Naive thymus-derived CD4-positive, alpha-beta T cell (primary cell): ENCODE measurements at regions not wholly inside any gene's neighbourhood (a gene's known extent, or its start where the extent isn't known, plus 50 kb on each side); places are given as distances from the start of the nearest gene placed in this dataset.

ENCODE experiments used
- ATAC-seq: fragments of 150-1000 bp; cut with Tn5 transposase; 2 replicates; pipeline ENCODE4 v1.10.0; 2021; ENCODE audit warnings: mild to moderate bottlenecking, moderate library complexity
- CTCF ChIA-PET: fragments of 350-600 bp; sonication (Branson Sonifier 250); formaldehyde crosslinking; loops from one replicate; lab custom pipeline; 2021; ENCODE audit warnings: antibody characterized with exemption; lab: Charles Lee
- POLR2A ChIA-PET: fragments of 350-600 bp; sonication (Branson Sonifier 250); formaldehyde crosslinking; loops from one replicate; lab custom pipeline; 2021; ENCODE audit warnings: antibody characterized with exemption, inconsistent platforms; lab: Charles Lee
- DNase-seq, 9 donors: peaks; one replicate each; pipeline versions ENCODE4 v3.0.0 to v3.0.0-alpha.2; 2020 to 2022; ENCODE audit warnings: mixed read lengths in 1 of 9
- H3K27ac ChIP-seq: one replicate; pipeline ENCODE4 v1.7.0; 2013; ENCODE audit warnings: mild to moderate bottlenecking, low read depth, low read length, moderate library complexity
- H3K27me3 ChIP-seq, 2 donors: one replicate each; pipeline ENCODE4 v1.7.0; 2013; ENCODE audit warnings: low read length in 2 of 2, mild to moderate bottlenecking in 2 of 2, moderate library complexity in 2 of 2; ENCODE audit not compliant: control insufficient read depth in 2 of 2, insufficient read depth in 2 of 2
- H3K36me3 ChIP-seq, 3 experiments: 1 replicate in 2 of 3; 2 replicates in 1 of 3; pipeline ENCODE4 v1.7.0; 2013; ENCODE audit warnings: low read length in 3 of 3, mild to moderate bottlenecking in 3 of 3, moderate library complexity in 1 of 3; ENCODE audit not compliant: insufficient read depth in 3 of 3, control insufficient read depth in 2 of 3
- H3K4me1 ChIP-seq, 2 donors: one replicate each; pipeline ENCODE4 v1.7.0; 2013; ENCODE audit warnings: low read length in 2 of 2, mild to moderate bottlenecking in 2 of 2, moderate library complexity in 1 of 2; ENCODE audit not compliant: control insufficient read depth in 2 of 2, insufficient read depth in 2 of 2
- H3K4me3 ChIP-seq: 2 replicates; pipeline ENCODE4 v1.7.0; 2013; ENCODE audit warnings: mild to moderate bottlenecking, low read length
- H3K9me3 ChIP-seq, 3 experiments: 1 replicate in 2 of 3; 2 replicates in 1 of 3; pipeline ENCODE4 v1.7.0; 2013; ENCODE audit warnings: low read length in 3 of 3; ENCODE audit not compliant: control insufficient read depth in 2 of 3
- H3K27ac Mint-ChIP-seq, 9 donors: one replicate each; pipeline ENCODE4 v1.8.0; 2020 to 2022; ENCODE audit warnings: mixed read lengths in 9 of 9, mild to moderate bottlenecking in 8 of 9, moderate library complexity in 5 of 9, inconsistent platforms in 2 of 9
- H3K27me3 Mint-ChIP-seq, 5 donors: one replicate each; pipeline ENCODE4 v1.8.0; 2021 to 2022; ENCODE audit warnings: mixed read lengths in 5 of 5, mild to moderate bottlenecking in 1 of 5
- H3K36me3 Mint-ChIP-seq, 5 donors: one replicate each; pipeline ENCODE4 v1.8.0; 2020 to 2022; ENCODE audit warnings: mixed read lengths in 5 of 5, mild to moderate bottlenecking in 3 of 5, inconsistent platforms in 1 of 5
- H3K4me1 Mint-ChIP-seq, 7 donors: one replicate each; pipeline ENCODE4 v1.8.0; 2020 to 2022; ENCODE audit warnings: mixed read lengths in 7 of 7, mild to moderate bottlenecking in 3 of 7, inconsistent platforms in 1 of 7
- H3K4me3 Mint-ChIP-seq, 10 donors: one replicate each; pipeline ENCODE4 v1.8.0; 2020 to 2022; ENCODE audit warnings: mild to moderate bottlenecking in 10 of 10, mixed read lengths in 10 of 10, moderate library complexity in 6 of 10, inconsistent platforms in 2 of 10
- H3K9me3 Mint-ChIP-seq, 11 donors: one replicate each; pipeline ENCODE4 v1.8.0; 2020 to 2022; ENCODE audit warnings: mixed read lengths in 11 of 11, mild to moderate bottlenecking in 4 of 11, inconsistent platforms in 1 of 11, moderate library complexity in 1 of 11
- intact Hi-C, 2 donors: fragments of 100-400 bp; cut with micrococcal nuclease; formaldehyde crosslinking; loops; one replicate each; pipeline ENCODE4 v1.15.1; 2023

- H3K9me3 ChIP-seq, result no peaks in the 10 kb centered on the region
- ChIA-PET CTCF (no interaction called here), POLR2A (no interaction called here)
- no peaks in the 10 kb centered on the region for H3K27me3 Mint-ChIP-seq
- H3K4me1 Mint-ChIP-seq, result no peaks in the 10 kb centered on the region
- no peaks in the 10 kb centered on the region for H3K36me3 Mint-ChIP-seq
- H3K9me3 Mint-ChIP-seq, result peaks cover 0 to 14% (median 2%) of the 10 kb centered on the region in 11 donors
- no peak for ATAC-seq
- no peaks in the 10 kb centered on the region for H3K27me3 ChIP-seq
- no peaks in the 10 kb centered on the region for H3K36me3 ChIP-seq
- H3K4me3 ChIP-seq, result no peak overlapping the region
- H3K4me1 ChIP-seq, result no peaks in the 10 kb centered on the region
- no peak overlapping the region for H3K4me3 Mint-ChIP-seq
- intact Hi-C loops, result no loop called here
- H3K27ac ChIP-seq, result no peak overlapping the region
- no peak overlapping the region for H3K27ac Mint-ChIP-seq
- DNase-seq, result no peak
Observed at GRCh38 chr4:104128850-104129213, 365.9 kb downstream of the CXXC4 start.

GRCh38 chr4:104128031-104128849, 366.5 kb downstream of the CXXC4 start:
- no peak overlapping the region for H3K4me3 Mint-ChIP-seq
- CTCF ChIA-PET, result no interaction called here
- intact Hi-C loops, result no loop called here
- no peak overlapping the region for H3K27ac ChIP-seq
- DNase-seq (no peak), ATAC-seq (no peak)
- no peaks in the 10 kb centered on the region for H3K4me1 Mint-ChIP-seq
- no peaks in the 10 kb centered on the region for H3K36me3 Mint-ChIP-seq
- H3K4me1 ChIP-seq, result no peaks in the 10 kb centered on the region
- no peaks in the 10 kb centered on the region for H3K36me3 ChIP-seq
- H3K4me3 ChIP-seq, result no peak overlapping the region
- no peak overlapping the region for H3K27ac Mint-ChIP-seq
- POLR2A ChIA-PET, result no interaction called here
- no peaks in the 10 kb centered on the region for H3K9me3 ChIP-seq
- no peaks in the 10 kb centered on the region for H3K27me3 ChIP-seq
- no peaks in the 10 kb centered on the region for H3K27me3 Mint-ChIP-seq
- H3K9me3 Mint-ChIP-seq, result peaks cover 0 to 17% (median 4%) of the 10 kb centered on the region in 11 donors

GRCh38 chr4:104123021-104123420, 371.7 kb downstream of the CXXC4 start:
- Histone ChIP-seq H3K4me3 (no peak overlapping the region), H3K27me3 (no peaks in the 10 kb centered on the region)
- no peaks in the 10 kb centered on the region for H3K4me1 Mint-ChIP-seq

GRCh38 chr4:104117776-104118175, 376.9 kb downstream of the CXXC4 start:
- ATAC-seq, result no peak
- Histone ChIP-seq H3K36me3 (no peaks in the 10 kb centered on the region), H3K9me3 (no peaks in the 10 kb centered on the region), H3K27ac (no peak overlapping the region), H3K27me3 (no peaks in the 10 kb centered on the region), H3K4me3 (no peak overlapping the region), H3K4me1 (no peaks in the 10 kb centered on the region)
- Mint-ChIP-seq H3K27ac (no peak overlapping the region), H3K27me3 (no peaks in the 10 kb centered on the region), H3K36me3 (no peaks in the 10 kb centered on the region), H3K9me3 (peaks cover 0 to 25% (median 5%) of the 10 kb centered on the region in 11 donors), H3K4me1 (no peaks in the 10 kb centered on the region), H3K4me3 (no peak overlapping the region)
- ChIA-PET CTCF (no interaction called here), POLR2A (no interaction called here)
- DNase-seq, result no peak
- intact Hi-C loops, result no loop called here

More at GRCh38 chr4:104123021-104123420, 371.7 kb downstream of the CXXC4 start:
- DNase-seq (no peak), ATAC-seq (no peak)
- Mint-ChIP-seq H3K36me3 (no peaks in the 10 kb centered on the region), H3K4me3 (no peak overlapping the region), H3K27ac (no peak overlapping the region), H3K27me3 (no peaks in the 10 kb centered on the region), H3K9me3 (peaks cover 0 to 21% (median 2%) of the 10 kb centered on the region in 11 donors)
- H3K9me3 ChIP-seq, result no peaks in the 10 kb centered on the region
- no peaks in the 10 kb centered on the region for H3K36me3 ChIP-seq
- H3K4me1 ChIP-seq, result no peaks in the 10 kb centered on the region
- POLR2A ChIA-PET, result no interaction called here
- intact Hi-C loops, result no loop called here
- no peak overlapping the region for H3K27ac ChIP-seq
- CTCF ChIA-PET, result no interaction called here

GRCh38 chr4:104113850-104114249, 380.8 kb downstream of the CXXC4 start:
- no peak for DNase-seq
- intact Hi-C loops, result no loop called here
- Histone ChIP-seq H3K27me3 (no peaks in the 10 kb centered on the region), H3K4me3 (no peak overlapping the region), H3K4me1 (no peaks in the 10 kb centered on the region), H3K36me3 (no peaks in the 10 kb centered on the region), H3K9me3 (no peaks in the 10 kb centered on the region), H3K27ac (no peak overlapping the region)
- no peak overlapping the region for H3K4me3 Mint-ChIP-seq
- H3K27ac Mint-ChIP-seq, result no peak overlapping the region
- CTCF ChIA-PET, result no interaction called here
- ATAC-seq, result no peak
- H3K36me3 Mint-ChIP-seq, result no peaks in the 10 kb centered on the region
- H3K27me3 Mint-ChIP-seq, result no peaks in the 10 kb centered on the region
- peaks cover 0 to 23% (median 5%) of the 10 kb centered on the region in 11 donors for H3K9me3 Mint-ChIP-seq
- POLR2A ChIA-PET, result no interaction called here
- H3K4me1 Mint-ChIP-seq, result no peaks in the 10 kb centered on the region

GRCh38 chr4:104099141-104099540, 379.4 kb upstream of the TACR3 start:
- Mint-ChIP-seq H3K9me3 (peaks cover 0 to 57% (median 17%) of the 10 kb centered on the region in 11 donors), H3K36me3 (no peaks in the 10 kb centered on the region), H3K4me1 (no peaks in the 10 kb centered on the region), H3K27me3 (no peaks in the 10 kb centered on the region), H3K27ac (no peak overlapping the region), H3K4me3 (no peak overlapping the region)
- H3K4me3 ChIP-seq, result no peak overlapping the region
- H3K27ac ChIP-seq, result no peak overlapping the region
- H3K27me3 ChIP-seq, result no peaks in the 10 kb centered on the region
- intact Hi-C loops, result no loop called here
- ATAC-seq (no peak), DNase-seq (no peak)
- no peaks in the 10 kb centered on the region for H3K36me3 ChIP-seq
- no peaks in the 10 kb centered on the region for H3K4me1 ChIP-seq
- peaks cover 0 to 8% (median 0%) of the 10 kb centered on the region in 3 experiments for H3K9me3 ChIP-seq
- CTCF ChIA-PET, result no interaction called here
- POLR2A ChIA-PET, result no interaction called here

GRCh38 chr4:104093247-104093646, 373.5 kb upstream of the TACR3 start:
- Mint-ChIP-seq H3K9me3 (peaks cover 0 to 36% (median 15%) of the 10 kb centered on the region in 11 donors), H3K36me3 (no peaks in the 10 kb centered on the region), H3K27ac (no peak overlapping the region), H3K4me3 (no peak overlapping the region), H3K27me3 (no peaks in the 10 kb centered on the region), H3K4me1 (no peaks in the 10 kb centered on the region)
- Histone ChIP-seq H3K27ac (no peak overlapping the region), H3K4me3 (no peak overlapping the region), H3K9me3 (no peaks in the 10 kb centered on the region), H3K27me3 (no peaks in the 10 kb centered on the region), H3K36me3 (no peaks in the 10 kb centered on the region), H3K4me1 (no peaks in the 10 kb centered on the region)
- CTCF ChIA-PET, result no interaction called here
- ATAC-seq (no peak), DNase-seq (no peak)
- POLR2A ChIA-PET, result no interaction called here
- intact Hi-C loops, result no loop called here
